K562 (cell line): ENCODE measurements at regions not wholly inside any gene's neighbourhood (a gene's known extent, or its start where the extent isn't known, plus 50 kb on each side); places are given as distances from the start of the nearest gene placed in this dataset.

Experiments
- ATAC-seq: fragments of 200-7000 bp; cut with Tn5 transposase; 3 replicates; pipeline ENCODE4 v1.9.1; 2020; ENCODE audit warnings: moderate library complexity
- BruUV-seq: library from RNA; stranded (reverse); fragments of 400-500 nt; replicated peaks from 2 replicates; lab custom pipeline; 2021; lab: Mats Ljungman, UMichigan
- CTCF ChIA-PET: fragments of 300-600 bp; formaldehyde crosslinking; extraction: SDS; loops from one replicate; lab custom pipeline; 2021; ENCODE audit warnings: low intra/inter-chr PET ratio; lab: Yijun Ruan, JAX
- POLR2A ChIA-PET: fragments of 300-600, 350-650 bp; sonication (Branson Sonifier 250); formaldehyde crosslinking; extraction: SDS; loops from one replicate; lab custom pipeline; 2021; ENCODE audit warnings: antibody characterized with exemption, inconsistent platforms; lab: Yijun Ruan, JAX
- DNase-seq, 4 experiments: peaks; one replicate each; pipeline versions ENCODE4 v3.0.0 to v3.0.0-alpha.2; 2011 to 2018; ENCODE audit warnings: low spot score in 3 of 4, mixed read lengths in 3 of 4; ENCODE audit errors: extremely low read depth in 1 of 4
- FAIRE-seq: peaks from 2 replicates; lab custom pipeline; 2011; peaks lifted over from hg19 to GRCh38; lab: Jason Lieb, UNC
- H2AFZ ChIP-seq: 2 replicates; pipeline ENCODE4 v1.6.0; 2011; ENCODE audit warnings: low read depth, low read length, control low read depth, inconsistent platforms
- H3K27ac ChIP-seq: fragments of 200-600 bp; 3 replicates; pipeline ENCODE4 v1.8.0; 2011; ENCODE audit warnings: low read depth, mild to moderate bottlenecking, control low read depth, inconsistent platforms, low read length, moderate library complexity, mixed read lengths; ENCODE audit errors: extremely low read depth
- H3K27me3 ChIP-seq, 2 experiments: fragments of 300-600 bp in 1 of 2; 2 replicates in 1 of 2; 3 replicates in 1 of 2; pipeline versions ENCODE4 v1.6.0 to v1.8.0; 2011; ENCODE audit warnings: inconsistent platforms in 2 of 2, low read length in 2 of 2, mild to moderate bottlenecking in 1 of 2, mixed read lengths in 1 of 2, moderate library complexity in 1 of 2; ENCODE audit not compliant: control insufficient read depth in 2 of 2, insufficient read depth in 2 of 2
- H3K36me3 ChIP-seq: fragments of 300-600 bp; 3 replicates; pipeline ENCODE4 v1.8.0; 2011; ENCODE audit warnings: mild to moderate bottlenecking, low read length, inconsistent platforms; ENCODE audit not compliant: control insufficient read depth, insufficient read depth
- H3K4me1 ChIP-seq, 2 experiments: fragments of 200-600 bp in 1 of 2; replicated peaks in 1 of 2; 2 replicates in 1 of 2; 3 replicates in 1 of 2; pipeline versions ENCODE4 v1.5.1 to v1.8.0; 2011; ENCODE audit warnings: inconsistent platforms in 2 of 2, low read length in 2 of 2, mild to moderate bottlenecking in 1 of 2, mixed read lengths in 1 of 2, moderate library complexity in 1 of 2; ENCODE audit not compliant: control insufficient read depth in 2 of 2, insufficient read depth in 2 of 2
- H3K4me2 ChIP-seq: 2 replicates; pipeline ENCODE4 v1.6.1; 2011; ENCODE audit warnings: low read length, control low read depth, inconsistent platforms, mixed read lengths; ENCODE audit not compliant: insufficient read depth
- H3K4me3 ChIP-seq: fragments of 200-600 bp; sonication (generic), shearing (Covaris generic); 2 replicates; pipeline ENCODE4 v1.5.1; 2016; ENCODE audit warnings: control low read depth, inconsistent platforms
- H3K79me2 ChIP-seq: fragments of 200-600 bp; 3 replicates; pipeline ENCODE4 v1.8.0; 2011; ENCODE audit warnings: low read length, inconsistent platforms; ENCODE audit not compliant: control insufficient read depth, insufficient read depth
- H3K9ac ChIP-seq, 2 experiments: 2 replicates each; pipeline versions ENCODE4 v1.6.0 to v1.6.1; 2011; ENCODE audit warnings: low read depth in 2 of 2, low read length in 2 of 2, control low read depth in 1 of 2, inconsistent platforms in 1 of 2, mild to moderate bottlenecking in 1 of 2, mixed read lengths in 1 of 2; ENCODE audit not compliant: insufficient read depth in 1 of 2
- H3K9me1 ChIP-seq: one replicate; pipeline ENCODE4 v1.6.0; 2011; ENCODE audit warnings: inconsistent platforms, mild to moderate bottlenecking, low read length, moderate library complexity; ENCODE audit not compliant: control insufficient read depth, insufficient read depth
- H3K9me3 ChIP-seq: replicated peaks from 2 replicates; pipeline ENCODE4 v1.5.1; 2011; ENCODE audit warnings: low read depth, low read length, inconsistent platforms; ENCODE audit not compliant: control insufficient read depth, insufficient read depth
- H4K20me1 ChIP-seq: replicated peaks from 2 replicates; pipeline ENCODE4 v1.6.1; 2011; ENCODE audit warnings: low read length, inconsistent platforms, mixed read lengths; ENCODE audit not compliant: control insufficient read depth, insufficient read depth
- CBX5 ChIP-seq: IDR thresholded peaks from 2 replicates; pipeline ENCODE4 v1.6.1; 2014; ENCODE audit warnings: low read depth, borderline replicate concordance
- CCNT2 ChIP-seq: IDR thresholded peaks from 2 replicates; pipeline ENCODE4 v1.6.1; 2011; ENCODE audit warnings: borderline replicate concordance, low read depth, mild to moderate bottlenecking, moderate library complexity, mixed read lengths, low read length; ENCODE audit not compliant: insufficient read length; ENCODE audit errors: extremely low read depth
- FOXJ3 ChIP-seq: sonication (generic); formaldehyde crosslinking; IDR thresholded peaks from 2 replicates; pipeline ENCODE4 v1.4.0; 2020; ENCODE audit warnings: mild to moderate bottlenecking, missing genetic modification reagents
- HLTF ChIP-seq: fragments of 450-650 bp; IDR thresholded peaks from 2 replicates; pipeline ENCODE4 v1.6.1; 2016
- MCM3 ChIP-seq: fragments of 450-650 bp; IDR thresholded peaks from 2 replicates; pipeline ENCODE4 v1.6.1; 2016
- NELFE ChIP-seq: IDR thresholded peaks from 2 replicates; pipeline ENCODE4 v1.6.1; 2011; ENCODE audit warnings: mild to moderate bottlenecking; ENCODE audit not compliant: insufficient read depth, insufficient read length
- RUNX1 ChIP-seq: sonication (generic); IDR thresholded peaks from 2 replicates; pipeline ENCODE4 v1.6.1; 2016; ENCODE audit warnings: antibody characterized with exemption, low read depth
- TEAD2 ChIP-seq: fragments of 450-650 bp; IDR thresholded peaks from 2 replicates; pipeline ENCODE4 v1.6.1; 2016; ENCODE audit warnings: missing genetic modification characterization, control low read depth, missing compliant biosample characterization
- ZKSCAN1 ChIP-seq: fragments of 150-350 bp; IDR thresholded peaks from 2 replicates; pipeline ENCODE4 v1.6.1; 2016; ENCODE audit warnings: low read depth, low read length
- ZNF347 ChIP-seq: fragments of 450-650 bp; formaldehyde crosslinking; IDR thresholded peaks from 2 replicates; pipeline ENCODE4 v1.4.0; 2020; ENCODE audit warnings: low read depth, mild to moderate bottlenecking, moderate library complexity
- ZNF584 ChIP-seq: fragments of 200-800 bp; sonication (Bioruptor generic); IDR thresholded peaks from 2 replicates; pipeline ENCODE4 v1.6.1; 2016; ENCODE audit warnings: low read depth, mild to moderate bottlenecking, missing genetic modification characterization, missing compliant biosample characterization
- WGBS: fragments of 100-300 bp; shearing (Covaris generic); methylation state at CpG from one replicate; pipeline ENCODE4 v1.1.6; 2016; ENCODE audit warnings: low coverage, mixed read lengths; ENCODE audit not compliant: insufficient coverage; ENCODE audit errors: missing lambda C conversion rate; 5-methylcytosine and 5-hydroxymethylcytosine counted together
- in situ Hi-C: fragments of 300-500 bp; cut with MboI; formaldehyde crosslinking; loops from 4 replicates; pipeline ENCODE4 v1.15.0; 2018; ENCODE audit warnings: inconsistent platforms, mixed read lengths
- intact Hi-C: fragments of 100-400 bp; cut with micrococcal nuclease; formaldehyde crosslinking; loops from 2 replicates; pipeline ENCODE4 v1.14.2; 2022
- TF ChIP-seq, protein P1 (sequence below): sonication (generic); formaldehyde crosslinking; IDR thresholded peaks from 2 replicates; pipeline ENCODE4 v1.8.1; 2023; ENCODE audit warnings: mild to moderate bottlenecking, missing genetic modification reagents

- FAIRE-seq, result no peak
- intact Hi-C loops, result no loop called here
- CTCF ChIA-PET, result no interaction called here
Measured at GRCh38 chr2:238557431-238557830, 130.7 kb downstream of the ASB1 start.

GRCh38 chr2:238557936-238558335, 131.2 kb downstream of the ASB1 start:
- POLR2A ChIA-PET, result interaction anchor here (0.6 kb wide), 1 partner anchor 282 kb away, joined by 3 read pairs; no protein-coding TSS in a partner anchor
- no peak overlapping the region for H3K4me2 ChIP-seq
- no peak for DNase-seq
- ATAC-seq, result no peak
- H4K20me1 ChIP-seq, result 0 out of 2 replicates have a peak, but pooled peaks cover 4% of the 10 kb centered on the region
- no peaks in the 10 kb centered on the region for H3K9me1 ChIP-seq
- H3K27me3 ChIP-seq, result peaks cover 2 to 63% of the 10 kb centered on the region in 2 experiments; a peak in 4 of 5 replicates
- FAIRE-seq, result no peak
- no peaks in the 10 kb centered on the region for H3K79me2 ChIP-seq
- CTCF ChIA-PET, result no interaction called here
- no peak overlapping the region for H3K27ac ChIP-seq
- no peak overlapping the region for H3K9ac ChIP-seq
- intact Hi-C loops, result no loop called here
- H3K9me3 ChIP-seq, result no peaks in the 10 kb centered on the region
- WGBS, result 5% methylated on average over 5 of the region's 11 CpGs
- BruUV-seq, result no TSS peak
- H2AFZ ChIP-seq, result no peak overlapping the region
- peaks cover 0 to 3% of the 10 kb centered on the region in 2 experiments; a peak in 1 of 5 replicates for H3K4me1 ChIP-seq
- TF ChIP-seq RUNX1, result no peak
- TF ChIP-seq, protein P1, sequence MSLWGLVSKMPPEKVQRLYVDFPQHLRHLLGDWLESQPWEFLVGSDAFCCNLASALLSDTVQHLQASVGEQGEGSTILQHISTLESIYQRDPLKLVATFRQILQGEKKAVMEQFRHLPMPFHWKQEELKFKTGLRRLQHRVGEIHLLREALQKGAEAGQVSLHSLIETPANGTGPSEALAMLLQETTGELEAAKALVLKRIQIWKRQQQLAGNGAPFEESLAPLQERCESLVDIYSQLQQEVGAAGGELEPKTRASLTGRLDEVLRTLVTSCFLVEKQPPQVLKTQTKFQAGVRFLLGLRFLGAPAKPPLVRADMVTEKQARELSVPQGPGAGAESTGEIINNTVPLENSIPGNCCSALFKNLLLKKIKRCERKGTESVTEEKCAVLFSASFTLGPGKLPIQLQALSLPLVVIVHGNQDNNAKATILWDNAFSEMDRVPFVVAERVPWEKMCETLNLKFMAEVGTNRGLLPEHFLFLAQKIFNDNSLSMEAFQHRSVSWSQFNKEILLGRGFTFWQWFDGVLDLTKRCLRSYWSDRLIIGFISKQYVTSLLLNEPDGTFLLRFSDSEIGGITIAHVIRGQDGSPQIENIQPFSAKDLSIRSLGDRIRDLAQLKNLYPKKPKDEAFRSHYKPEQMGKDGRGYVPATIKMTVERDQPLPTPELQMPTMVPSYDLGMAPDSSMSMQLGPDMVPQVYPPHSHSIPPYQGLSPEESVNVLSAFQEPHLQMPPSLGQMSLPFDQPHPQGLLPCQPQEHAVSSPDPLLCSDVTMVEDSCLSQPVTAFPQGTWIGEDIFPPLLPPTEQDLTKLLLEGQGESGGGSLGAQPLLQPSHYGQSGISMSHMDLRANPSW (CRISPR knock-in tag), result no peak
- no peak for TF ChIP-seq ZNF347 (CRISPR knock-in tag)
- TF ChIP-seq FOXJ3 (CRISPR knock-in tag), result no peak
- TF ChIP-seq CCNT2, result no peak
- TF ChIP-seq ZKSCAN1, result no peak
- no peak for TF ChIP-seq NELFE
- TF ChIP-seq, all 486 proteins: peak for 0
- Histone ChIP-seq H3K4me3 (no peak overlapping the region), H3K36me3 (no peaks in the 10 kb centered on the region)
- in situ Hi-C loops, result no loop called here

More at GRCh38 chr2:238557431-238557830, 130.7 kb downstream of the ASB1 start:
- no peak overlapping the region for H3K9ac ChIP-seq
- H3K4me2 ChIP-seq, result no peak overlapping the region
- 3% methylated on average over 5 of the region's 5 CpGs for WGBS
- peaks cover 0 to 3% of the 10 kb centered on the region in 2 experiments; a peak in 1 of 5 replicates for H3K4me1 ChIP-seq
- no peak overlapping the region for H3K27ac ChIP-seq
- no peaks in the 10 kb centered on the region for H3K36me3 ChIP-seq
- H3K79me2 ChIP-seq, result no peaks in the 10 kb centered on the region
- H3K4me3 ChIP-seq, result no peak overlapping the region
- ATAC-seq, result no peak
- in situ Hi-C loops, result no loop called here
- no peak overlapping the region for H2AFZ ChIP-seq
- no TSS peak for BruUV-seq
- no peaks in the 10 kb centered on the region for H3K9me1 ChIP-seq
- H4K20me1 ChIP-seq, result 0 out of 2 replicates have a peak, but pooled peaks cover 4% of the 10 kb centered on the region
- DNase-seq, result no peak
- H3K27me3 ChIP-seq, result peaks cover 2 to 63% of the 10 kb centered on the region in 2 experiments; a peak in 4 of 5 replicates
- H3K9me3 ChIP-seq, result no peaks in the 10 kb centered on the region
- POLR2A ChIA-PET, result interaction anchor here (0.6 kb wide), 1 partner anchor 281 kb away, joined by 3 read pairs; no protein-coding TSS in a partner anchor
- TF ChIP-seq MCM3 (no peak), ZNF584 (no peak), CBX5 (no peak), HLTF (no peak), TEAD2 (tag) (no peak)
